SK-N-SH treated with all-trans-retinoic acid at 6 μM for 48 hours (cell line): ENCODE measurements at regions not wholly inside any gene's neighbourhood (a gene's known extent, or its start where the extent isn't known, plus 50 kb on each side); places are given as distances from the start of the nearest gene placed in this dataset.

Source experiments
- ATAC-seq: fragments of 200-7000 bp; cut with Tn5 transposase; 3 replicates; pipeline ENCODE4 v1.9.1; 2020; ENCODE audit warnings: mild to moderate bottlenecking, moderate library complexity
- ARNTL ChIP-seq: fragments of 450-650 bp; formaldehyde crosslinking; IDR thresholded peaks from 2 replicates; pipeline ENCODE4 v1.5.0; 2020; ENCODE audit warnings: low read depth, mild to moderate bottlenecking, moderate library complexity, borderline replicate concordance
- BACH2 ChIP-seq: fragments of 250-450 bp; sonication (Bioruptor Pico); IDR thresholded peaks from 2 replicates; pipeline ENCODE4 v1.9.0; 2021; ENCODE audit warnings: mild to moderate bottlenecking, borderline replicate concordance
- CREB5 ChIP-seq: fragments of 250-450 bp; sonication (Bioruptor Pico); IDR thresholded peaks from 2 replicates; pipeline ENCODE4 v1.5.1; 2020; ENCODE audit warnings: low read depth, mild to moderate bottlenecking, moderate library complexity
- CSDC2 ChIP-seq: fragments of 250-450 bp; sonication (Bioruptor Pico); IDR thresholded peaks from 2 replicates; pipeline ENCODE4 v1.5.0; 2020; ENCODE audit warnings: mild to moderate bottlenecking, moderate library complexity
- ESRRG ChIP-seq: fragments of 250-450 bp; sonication (Bioruptor Pico); IDR thresholded peaks from 2 replicates; pipeline ENCODE4 v1.6.1; 2021; ENCODE audit warnings: mild to moderate bottlenecking
- GLIS3 ChIP-seq: fragments of 250-450 bp; sonication (Bioruptor Pico); IDR thresholded peaks from 2 replicates; pipeline ENCODE4 v1.5.0; 2020; ENCODE audit warnings: mild to moderate bottlenecking, moderate library complexity
- ISL1 ChIP-seq: fragments of 250-450 bp; sonication (Bioruptor Pico); IDR thresholded peaks from 2 replicates; pipeline ENCODE4 v2.1.2; 2022; ENCODE audit warnings: mild to moderate bottlenecking, moderate library complexity
- OSR1 ChIP-seq: fragments of 250-450 bp; sonication (Bioruptor Pico); IDR thresholded peaks from 2 replicates; pipeline ENCODE4 v1.8.0; 2022; ENCODE audit warnings: moderate library complexity, mild to moderate bottlenecking, inconsistent platforms
- PATZ1 ChIP-seq: fragments of 250-450 bp; sonication (Bioruptor Pico); IDR thresholded peaks from 2 replicates; pipeline ENCODE4 v1.8.0; 2020; ENCODE audit warnings: mild to moderate bottlenecking, moderate library complexity, borderline replicate concordance
- POU6F1 ChIP-seq: fragments of 250-450 bp; sonication (Bioruptor Pico); IDR thresholded peaks from 2 replicates; pipeline ENCODE4 v1.8.0; 2021; ENCODE audit warnings: low read depth, mild to moderate bottlenecking, moderate library complexity, borderline replicate concordance
- PPARA ChIP-seq: fragments of 250-450 bp; sonication (Bioruptor Pico); IDR thresholded peaks from 2 replicates; pipeline ENCODE4 v1.5.0; 2020; ENCODE audit warnings: mild to moderate bottlenecking, borderline replicate concordance
- RARB ChIP-seq: fragments of 250-450 bp; sonication (Bioruptor Pico); IDR thresholded peaks from 2 replicates; pipeline ENCODE4 v1.8.0; 2021; ENCODE audit warnings: mild to moderate bottlenecking, moderate library complexity
- SNAI2 ChIP-seq: fragments of 250-450 bp; sonication (Bioruptor Pico); IDR thresholded peaks from 2 replicates; pipeline ENCODE4 v1.5.0; 2020; ENCODE audit warnings: mild to moderate bottlenecking, moderate library complexity
- TOX ChIP-seq: fragments of 250-450 bp; sonication (Bioruptor Pico); IDR thresholded peaks from 2 replicates; pipeline ENCODE4 v1.8.0; 2021; ENCODE audit warnings: mild to moderate bottlenecking, moderate library complexity, borderline replicate concordance
- TSHZ2 ChIP-seq: fragments of 250-450 bp; sonication (Bioruptor Pico); IDR thresholded peaks from 2 replicates; pipeline ENCODE4 v1.5.0; 2020; ENCODE audit warnings: mild to moderate bottlenecking, moderate library complexity
- ZC3H10 ChIP-seq: fragments of 250-450 bp; sonication (Bioruptor Pico); IDR thresholded peaks from 2 replicates; pipeline ENCODE4 v1.5.1; 2021; ENCODE audit warnings: mild to moderate bottlenecking, moderate library complexity
- ZFP3 ChIP-seq: fragments of 250-450 bp; sonication (Bioruptor Pico); IDR thresholded peaks from 2 replicates; pipeline ENCODE4 v1.5.0; 2020; ENCODE audit warnings: mild to moderate bottlenecking, moderate library complexity
- ZNF565 ChIP-seq: fragments of 450-650 bp; formaldehyde crosslinking; conservative IDR thresholded peaks from 2 replicates; pipeline ENCODE4 v1.5.0; 2020; ENCODE audit warnings: low read depth, mild to moderate bottlenecking, moderate library complexity
- ZNF8 ChIP-seq: fragments of 450-650 bp; formaldehyde crosslinking; IDR thresholded peaks from 2 replicates; pipeline ENCODE4 v1.5.0; 2020; ENCODE audit warnings: mild to moderate bottlenecking, moderate library complexity

GRCh38 chr10:42970451-42971250, 106.2 kb upstream of the RET start (continued):
- peak; percentile 38; the same call in 1 of the 2 replicates for TF ChIP-seq CREB5 (CRISPR knock-in tag)
- TF ChIP-seq ISL1 (CRISPR knock-in tag): no peak; the same call in 1 of the 2 replicates
- no peak for TF ChIP-seq CSDC2 (CRISPR knock-in tag)
- peak; percentile 85; the same call in 1 of the 2 replicates for TF ChIP-seq ZNF565
- no peak for TF ChIP-seq ESRRG
- no peak for TF ChIP-seq PATZ1 (CRISPR knock-in tag)
- no peak for TF ChIP-seq GLIS3
- no peak for TF ChIP-seq ZC3H10 (CRISPR knock-in tag)
- no peak for TF ChIP-seq OSR1 (CRISPR knock-in tag)
- TF ChIP-seq PPARA (CRISPR knock-in tag): peak; percentile 88
- peak; percentile 39; the same call in 1 of the 2 replicates for TF ChIP-seq ARNTL
- peak; percentile 56; the same call in 1 of the 2 replicates for TF ChIP-seq BACH2 (CRISPR knock-in tag)

GRCh38 chr10:42971251-42971599, 105.6 kb upstream of the RET start:
- TF ChIP-seq SNAI2 (no peak), ARNTL (no peak)
- no peak for ATAC-seq

GRCh38 chr10:42972946-42973345, 103.9 kb upstream of the RET start:
- no peak for TF ChIP-seq SNAI2
- no peak for TF ChIP-seq RARB (CRISPR knock-in tag)
- no peak for TF ChIP-seq TOX (CRISPR knock-in tag)
- no peak for TF ChIP-seq POU6F1 (CRISPR knock-in tag)
- TF ChIP-seq OSR1 (CRISPR knock-in tag): no peak
- no peak for TF ChIP-seq TSHZ2 (CRISPR knock-in tag)
- TF ChIP-seq CREB5 (CRISPR knock-in tag): no peak
- TF ChIP-seq ISL1 (CRISPR knock-in tag): no peak
- no peak for TF ChIP-seq ZNF8
- no peak for TF ChIP-seq ZNF565
- TF ChIP-seq, all 23 proteins: peak for 0

GRCh38 chr10:42973411-42973810, 103.5 kb upstream of the RET start:
- no peak for TF ChIP-seq GLIS3
- TF ChIP-seq ZC3H10 (CRISPR knock-in tag): no peak
- TF ChIP-seq RARB (CRISPR knock-in tag): no peak
- TF ChIP-seq ISL1 (CRISPR knock-in tag): no peak
- TF ChIP-seq ZNF565: no peak
- TF ChIP-seq ZNF8: no peak
- no peak for TF ChIP-seq OSR1 (CRISPR knock-in tag)
- TF ChIP-seq PATZ1 (CRISPR knock-in tag): no peak
- no peak for TF ChIP-seq PPARA (CRISPR knock-in tag)
- TF ChIP-seq ZFP3 (CRISPR knock-in tag): no peak
- TF ChIP-seq BACH2 (CRISPR knock-in tag): no peak
- no peak for ATAC-seq

More at GRCh38 chr10:42972946-42973345, 103.9 kb upstream of the RET start:
- no peak for ATAC-seq
